22Rv1 (cell line): ENCODE measurements at regions not wholly inside any gene's neighbourhood (a gene's known extent, or its start where the extent isn't known, plus 50 kb on each side); places are given as distances from the start of the nearest gene placed in this dataset.

Experiments
- ZFX ChIP-seq: fragments of 450-650 bp; IDR thresholded peaks from 2 replicates; pipeline ENCODE4 v1.6.1; 2017; ENCODE audit warnings: antibody characterized with exemption, borderline replicate concordance
- TF ChIP-seq, protein P1 (sequence below): fragments of 450-650 bp; IDR thresholded peaks from 2 replicates; pipeline ENCODE4 v1.5.1; 2017; ENCODE audit warnings: mild to moderate bottlenecking

DNA sequence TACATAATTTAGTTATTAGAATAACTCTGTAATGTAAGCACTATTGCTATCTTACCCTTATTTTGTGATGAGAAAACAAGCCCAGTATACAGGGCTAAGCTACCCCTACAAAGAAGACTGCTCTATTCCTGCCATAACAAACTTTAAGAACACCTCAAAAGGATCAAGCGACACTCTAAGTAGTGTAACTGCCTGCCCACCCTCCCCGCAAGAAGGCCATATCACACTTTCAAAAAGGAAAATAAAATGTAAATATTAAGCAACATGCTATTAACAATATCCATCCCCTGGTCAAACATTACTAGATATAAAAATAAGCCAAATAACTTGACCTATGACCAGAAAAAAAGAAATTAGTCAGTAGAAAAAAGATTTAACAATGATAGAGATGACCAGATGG lies 741.7 kb upstream of the CNTNAP5 start:
- TF ChIP-seq, protein P1, sequence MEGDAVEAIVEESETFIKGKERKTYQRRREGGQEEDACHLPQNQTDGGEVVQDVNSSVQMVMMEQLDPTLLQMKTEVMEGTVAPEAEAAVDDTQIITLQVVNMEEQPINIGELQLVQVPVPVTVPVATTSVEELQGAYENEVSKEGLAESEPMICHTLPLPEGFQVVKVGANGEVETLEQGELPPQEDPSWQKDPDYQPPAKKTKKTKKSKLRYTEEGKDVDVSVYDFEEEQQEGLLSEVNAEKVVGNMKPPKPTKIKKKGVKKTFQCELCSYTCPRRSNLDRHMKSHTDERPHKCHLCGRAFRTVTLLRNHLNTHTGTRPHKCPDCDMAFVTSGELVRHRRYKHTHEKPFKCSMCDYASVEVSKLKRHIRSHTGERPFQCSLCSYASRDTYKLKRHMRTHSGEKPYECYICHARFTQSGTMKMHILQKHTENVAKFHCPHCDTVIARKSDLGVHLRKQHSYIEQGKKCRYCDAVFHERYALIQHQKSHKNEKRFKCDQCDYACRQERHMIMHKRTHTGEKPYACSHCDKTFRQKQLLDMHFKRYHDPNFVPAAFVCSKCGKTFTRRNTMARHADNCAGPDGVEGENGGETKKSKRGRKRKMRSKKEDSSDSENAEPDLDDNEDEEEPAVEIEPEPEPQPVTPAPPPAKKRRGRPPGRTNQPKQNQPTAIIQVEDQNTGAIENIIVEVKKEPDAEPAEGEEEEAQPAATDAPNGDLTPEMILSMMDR, result no peak
- no peak for TF ChIP-seq ZFX
